ENCODE measurements at regions not wholly inside any gene's neighbourhood (a gene's known extent, or its start where the extent isn't known, plus 50 kb on each side); places are given as distances from the start of the nearest gene placed in this dataset.
"Not testable (repeated sequence)": the region's sequence is repeated elsewhere in the genome, so short reads cannot be mapped to it uniquely, and the experiment has no call there.

- ATAC-seq; DNase-seq; intact Hi-C loops (cut with micrococcal nuclease): not testable (repeated sequence)
These were observed 50.4 kb upstream of the TTC34 start for GRCh38 chr1:2851918-2852317.

GRCh38 chr1:2853711-2854110 lies 52.2 kb upstream of the TTC34 start:
- intact Hi-C loops (cut with micrococcal nuclease) = no loop called here
- DNase-seq (no peak), ATAC-seq (no peak)

GRCh38 chr1:2854151-2854550 lies 52.7 kb upstream of the TTC34 start:
- DNase-seq (peak; percentile 14), ATAC-seq (no peak)
- intact Hi-C loops (cut with micrococcal nuclease) = no loop called here

- intact Hi-C loops (cut with micrococcal nuclease) = no loop called here
- no peak for ATAC-seq
- peak; percentile 8 for DNase-seq
These were observed 53.1 kb upstream of the TTC34 start for GRCh38 chr1:2854611-2855010.

GRCh38 chr1:2855206-2856065 lies 53.9 kb upstream of the TTC34 start:
- intact Hi-C loops (cut with micrococcal nuclease) = no loop called here
- peak; percentile 13 for DNase-seq
- no peak for ATAC-seq

DNA sequence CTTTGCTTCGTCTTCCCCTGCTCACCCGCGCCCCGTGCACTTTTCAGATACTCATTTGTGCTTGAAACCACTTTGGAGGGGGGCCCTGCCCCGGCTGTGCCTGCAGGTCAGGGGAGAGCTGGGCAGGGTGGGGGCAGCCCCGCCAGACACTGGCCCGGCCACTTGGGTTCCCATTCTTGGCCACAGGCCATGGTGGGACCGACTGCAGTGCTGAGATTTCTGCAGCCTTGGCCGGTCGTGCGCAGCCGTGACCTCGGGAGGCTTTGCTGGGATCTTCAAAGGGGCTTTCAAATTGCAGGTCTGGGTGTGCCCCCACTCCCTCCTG lies 54.5 kb upstream of the TTC34 start:
- DNase-seq (peak; percentile 28), ATAC-seq (no peak)
- intact Hi-C loops (cut with micrococcal nuclease) = no loop called here

GRCh38 chr1:2856676-2857375 lies 55.3 kb upstream of the TTC34 start:
- DNase-seq (peak; percentile 22), ATAC-seq (no peak)
- intact Hi-C loops (cut with micrococcal nuclease) = no loop called here

DNA sequence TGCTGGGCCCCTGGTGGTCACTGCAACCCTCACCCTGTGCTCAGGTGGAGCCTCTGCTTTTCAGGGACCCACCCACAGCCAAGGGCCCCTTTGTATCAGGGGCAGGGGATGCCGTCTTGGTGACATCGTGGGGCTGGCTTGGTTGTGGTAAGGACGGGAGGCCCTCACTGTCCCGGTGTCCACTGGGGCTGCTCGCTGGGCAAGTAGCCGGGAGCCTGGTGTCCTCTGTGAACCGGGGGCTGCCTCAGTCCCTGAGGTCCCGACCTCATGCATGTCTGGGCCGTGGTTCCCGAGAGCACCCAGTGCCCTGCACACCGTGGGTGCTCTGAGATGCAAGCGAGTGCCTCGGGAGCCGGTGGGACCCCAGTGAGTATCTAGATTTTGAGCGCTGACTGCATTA lies 56.0 kb upstream of the TTC34 start:
- ATAC-seq = no peak
- intact Hi-C loops (cut with micrococcal nuclease) = no loop called here
- peak; percentile 16 for DNase-seq

DNA sequence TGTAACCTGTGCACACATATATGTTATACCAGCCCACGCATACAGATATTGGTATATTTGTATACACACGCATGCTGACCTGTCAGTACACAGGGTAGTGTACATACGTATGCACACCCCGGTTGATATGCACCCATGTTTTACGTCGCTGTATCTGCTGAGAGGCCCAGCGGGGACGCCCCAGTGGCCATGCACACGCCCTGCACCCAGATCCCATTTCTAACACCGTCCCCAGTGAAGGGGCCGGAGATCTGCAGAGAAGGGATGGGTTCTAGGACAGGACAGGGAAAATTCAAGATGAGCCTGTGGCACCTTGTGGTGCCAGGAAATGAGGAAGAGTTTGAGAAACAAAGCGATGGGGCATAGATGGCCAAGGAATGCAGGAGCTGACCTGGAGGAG lies 57.2 kb upstream of the TTC34 start:
- DNase-seq (no peak), ATAC-seq (no peak)
- intact Hi-C loops (cut with micrococcal nuclease) = no loop called here

DNA sequence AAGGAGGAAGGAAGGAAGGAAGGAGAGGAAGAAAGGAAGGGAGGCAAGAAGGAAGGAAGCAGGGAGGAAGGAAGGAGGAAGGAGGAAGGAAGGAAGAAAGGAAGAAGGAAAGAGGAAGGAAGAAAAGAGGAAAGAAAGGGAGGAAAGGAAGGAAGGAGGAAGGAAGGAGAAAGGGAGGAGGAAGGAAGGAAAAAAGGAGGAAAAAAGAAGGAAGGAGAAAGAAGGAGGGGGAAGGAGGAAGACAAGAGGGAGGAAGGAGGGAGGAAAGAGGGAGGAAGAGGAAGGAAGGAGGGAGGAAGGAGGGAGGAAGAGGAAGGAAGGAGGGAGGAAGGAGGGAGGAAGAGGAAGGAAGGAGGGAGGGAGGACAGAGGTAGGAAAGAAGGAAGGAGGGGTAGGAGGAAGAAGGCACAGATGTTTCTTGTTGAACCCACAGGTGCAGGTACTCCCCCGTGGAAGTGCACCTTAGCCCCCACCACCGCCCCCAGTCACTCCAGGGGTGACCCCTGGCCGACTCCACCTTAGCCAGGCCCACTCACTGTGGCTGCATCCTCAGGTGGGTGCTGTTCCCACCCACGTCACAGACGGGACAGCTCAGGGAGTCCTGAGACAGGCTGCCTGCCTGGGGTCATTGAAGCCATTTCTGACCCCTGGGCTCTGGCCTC lies 57.9 kb upstream of the TTC34 start:
- no peak for ATAC-seq
- DNase-seq = no peak
- intact Hi-C loops (cut with micrococcal nuclease) = no loop called here

DNA sequence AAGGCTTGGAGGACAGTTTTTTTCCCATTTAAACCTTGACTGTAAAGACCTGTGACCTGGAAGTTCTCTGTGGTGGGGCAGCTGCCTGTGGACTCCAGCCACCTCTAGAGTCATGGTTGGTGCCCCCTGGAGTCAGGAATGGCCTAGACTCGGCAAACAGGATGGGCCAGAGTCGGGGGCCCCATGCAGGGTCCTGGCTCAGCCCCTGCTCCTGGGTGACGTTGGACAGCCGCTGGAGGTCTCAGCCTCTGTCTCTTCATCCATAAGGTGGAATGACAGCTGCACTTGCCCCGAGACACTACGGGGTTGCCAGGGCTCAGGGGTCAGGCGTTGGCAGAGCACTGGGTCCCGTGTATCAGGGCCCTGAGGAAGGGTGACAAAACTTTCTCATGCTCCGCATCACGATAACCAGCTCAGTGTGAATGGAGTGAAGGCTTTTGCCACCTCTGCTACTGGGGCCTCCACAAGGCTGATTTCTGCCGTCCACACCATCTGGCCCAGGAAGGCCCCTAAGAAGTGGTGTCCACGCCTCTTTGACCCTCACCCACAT lies 58.5 kb upstream of the TTC34 start:
- no peak for ATAC-seq
- DNase-seq = peak; percentile 7
- intact Hi-C loops (cut with micrococcal nuclease) = no loop called here

DNA sequence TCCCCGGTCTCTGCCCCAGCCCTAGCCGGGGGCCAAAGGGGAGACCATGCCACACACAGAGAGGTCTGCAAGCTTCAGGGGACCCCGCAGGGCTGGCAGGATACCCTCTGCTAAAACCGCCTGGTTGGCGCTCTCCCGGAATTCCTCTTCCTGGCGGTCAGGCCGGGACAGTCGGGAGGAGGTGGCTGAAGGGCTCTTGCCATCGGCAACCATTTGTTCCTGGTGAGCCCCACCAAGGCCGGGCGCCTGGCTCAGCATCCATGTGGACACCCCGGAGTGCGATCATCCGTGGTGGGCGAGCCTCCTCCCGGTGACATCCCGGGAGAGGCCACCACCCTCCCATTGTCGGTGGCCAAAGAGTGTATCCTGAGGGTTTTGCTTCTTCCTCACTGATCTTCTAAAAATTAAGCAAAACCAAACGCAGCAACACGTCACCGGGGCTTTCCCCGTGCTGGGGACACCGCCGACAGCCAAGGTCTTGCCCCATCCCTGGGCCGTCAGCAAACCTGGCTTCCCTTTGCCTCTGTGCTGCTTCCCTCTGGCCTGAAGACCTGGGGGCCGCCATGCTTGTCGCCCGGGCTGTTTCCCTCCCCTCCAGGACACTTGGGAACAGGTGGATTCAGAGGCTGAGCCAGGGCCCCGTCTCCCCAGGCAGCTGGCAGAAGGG lies 59.1 kb upstream of the TTC34 start:
- intact Hi-C loops (cut with micrococcal nuclease) = no loop called here
- DNase-seq = peak; percentile 20
- ATAC-seq = no peak

- intact Hi-C loops (cut with micrococcal nuclease) = no loop called here
- peak; percentile 11 for DNase-seq
- no peak for ATAC-seq
These were observed 59.9 kb upstream of the TTC34 start for GRCh38 chr1:2861143-2861987.

DNA sequence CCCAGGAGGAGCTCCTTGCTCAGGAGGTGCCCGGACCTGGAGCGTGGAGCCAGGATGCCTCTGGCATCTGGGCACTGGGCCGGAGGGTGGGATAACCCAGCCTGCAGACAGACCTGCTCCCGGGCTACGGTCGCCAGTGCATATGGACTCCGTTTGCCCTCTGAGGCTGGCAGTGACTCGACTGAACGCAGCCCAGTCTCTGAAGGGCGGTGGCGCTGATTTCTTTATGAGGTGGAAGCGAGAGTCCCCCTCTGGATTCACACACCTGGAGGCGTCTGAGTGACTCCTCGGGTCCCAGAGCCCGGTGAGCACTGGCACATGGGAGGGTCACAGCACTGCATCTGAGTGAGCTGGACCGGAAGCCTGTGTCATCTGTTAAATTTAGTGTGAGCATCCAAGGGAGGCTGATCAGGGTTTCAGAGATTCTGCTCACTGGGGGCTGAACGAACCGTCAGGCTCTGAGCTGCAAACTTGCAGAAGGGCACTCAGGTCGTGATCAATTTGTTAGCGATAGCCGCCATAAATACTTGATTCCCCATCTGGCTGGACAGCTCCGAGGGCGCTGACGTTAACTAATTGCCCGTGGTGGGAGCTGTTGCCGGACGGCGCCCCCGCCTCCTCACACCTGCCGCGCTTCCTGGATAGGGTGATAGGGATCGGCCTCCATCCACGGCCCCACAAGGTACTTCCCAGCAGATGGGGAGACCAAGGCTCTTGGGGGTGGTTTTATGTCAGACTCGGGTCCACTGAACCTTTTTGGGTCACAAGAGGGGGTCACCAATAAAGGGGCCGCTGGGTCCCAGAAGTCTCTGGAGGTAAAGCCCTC lies 60.7 kb upstream of the TTC34 start:
- peak; percentile 12 for DNase-seq
- no peak for ATAC-seq
- intact Hi-C loops (cut with micrococcal nuclease) = no loop called here

DNA sequence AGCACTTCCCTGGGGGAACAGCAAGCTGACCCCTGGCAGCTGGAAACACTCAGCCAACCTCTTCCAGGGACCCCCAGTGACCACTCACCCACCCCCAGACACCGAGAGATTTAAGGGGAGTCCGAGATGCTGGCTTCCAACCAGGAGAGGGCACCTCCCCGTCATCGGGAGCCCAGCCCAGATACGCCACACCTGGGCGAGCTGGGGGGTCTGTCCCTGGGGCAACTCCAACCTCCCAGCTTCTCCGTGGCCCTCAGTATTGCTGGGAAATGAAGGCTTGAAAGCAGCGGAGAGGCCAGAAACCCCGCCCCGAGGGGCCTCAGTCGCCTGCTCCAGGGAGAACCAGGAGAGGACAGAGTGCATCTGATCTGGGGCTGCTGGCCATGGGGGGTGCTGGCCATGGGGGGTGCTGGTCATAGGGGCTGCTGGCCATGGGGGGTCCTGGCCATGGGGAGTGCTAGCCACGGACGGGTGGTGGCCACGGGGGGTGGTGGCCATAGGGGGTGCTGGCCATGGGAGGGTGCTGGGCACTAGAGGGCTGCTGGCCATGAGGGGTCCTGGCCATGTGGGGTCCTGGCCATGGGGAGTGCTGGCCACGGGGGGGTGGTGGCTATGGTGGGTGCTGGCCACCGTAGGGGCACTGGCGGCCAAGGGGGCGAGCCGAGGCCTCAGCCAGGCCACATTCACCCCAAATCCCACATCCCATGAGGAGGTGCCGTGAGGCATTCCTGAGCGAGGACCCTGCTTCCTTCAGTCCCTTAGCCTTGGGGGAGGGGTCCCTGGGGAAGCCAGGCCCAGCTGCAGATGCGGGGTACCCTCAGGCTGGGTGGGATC lies 61.5 kb upstream of the TTC34 start:
- peak; percentile 20 for DNase-seq
- intact Hi-C loops (cut with micrococcal nuclease) = no loop called here
- no peak for ATAC-seq

- DNase-seq = peak; percentile 15
- intact Hi-C loops (cut with micrococcal nuclease) = no loop called here
- no peak for ATAC-seq
These were observed 62.1 kb upstream of the TTC34 start for GRCh38 chr1:2863648-2863963.

DNA sequence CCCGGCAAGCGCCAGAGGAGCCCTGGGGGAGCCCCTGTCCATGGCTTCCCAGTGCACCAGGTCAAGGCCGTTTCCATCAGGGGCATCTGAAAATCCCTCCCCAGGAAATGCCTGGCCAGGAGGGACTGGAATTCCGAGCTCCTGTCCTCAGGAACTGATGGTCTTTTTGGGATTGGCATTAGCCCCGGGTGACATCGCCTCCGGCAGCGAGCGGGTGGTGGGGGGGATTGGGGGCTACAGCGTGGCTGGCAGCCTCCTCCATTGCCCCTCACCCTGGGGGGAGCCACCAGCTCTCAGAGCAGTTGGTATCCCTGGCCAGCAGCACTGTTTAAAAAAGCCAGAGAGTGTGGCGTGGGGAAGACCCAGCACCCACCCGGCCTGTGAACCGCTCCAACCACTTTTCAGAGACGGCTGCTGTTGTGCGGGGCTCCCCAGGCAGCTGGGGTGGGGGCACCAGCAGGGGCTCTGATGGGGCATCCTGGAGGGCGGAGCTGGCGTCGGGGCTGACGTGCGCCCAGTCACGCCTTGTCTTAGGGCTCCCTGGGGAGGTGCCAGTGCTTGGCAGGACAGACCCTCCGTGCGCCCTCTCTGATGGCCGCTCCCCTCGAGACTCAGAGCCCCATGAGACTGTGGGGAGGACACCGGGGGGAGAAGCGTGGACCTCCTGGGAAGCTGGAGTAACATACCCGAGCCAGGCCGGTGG lies 62.9 kb upstream of the TTC34 start:
- DNase-seq (peak; percentile 21), ATAC-seq (no peak)
- intact Hi-C loops (cut with micrococcal nuclease) = no loop called here

Measured in left ventricle myocardium superior (tissue), 1 donor.